ENCODE measurements at regions not wholly inside any gene's neighbourhood (a gene's known extent, or its start where the extent isn't known, plus 50 kb on each side); places are given as distances from the start of the nearest gene placed in this dataset.

GRCh38 chr12:132439333-132439904 lies 50.5 kb upstream of the FBRSL1 start:
- TF ChIP-seq CTCF (conservative IDR thresholded peaks at IDR 0.05; ENCODE audit: low read depth, low read length) = no peak
- no peak overlapping the region for H3K4me3 ChIP-seq (ENCODE audit: low read depth, low read length)
- no peak for DNase-seq (ENCODE audit: low read depth)

DNA sequence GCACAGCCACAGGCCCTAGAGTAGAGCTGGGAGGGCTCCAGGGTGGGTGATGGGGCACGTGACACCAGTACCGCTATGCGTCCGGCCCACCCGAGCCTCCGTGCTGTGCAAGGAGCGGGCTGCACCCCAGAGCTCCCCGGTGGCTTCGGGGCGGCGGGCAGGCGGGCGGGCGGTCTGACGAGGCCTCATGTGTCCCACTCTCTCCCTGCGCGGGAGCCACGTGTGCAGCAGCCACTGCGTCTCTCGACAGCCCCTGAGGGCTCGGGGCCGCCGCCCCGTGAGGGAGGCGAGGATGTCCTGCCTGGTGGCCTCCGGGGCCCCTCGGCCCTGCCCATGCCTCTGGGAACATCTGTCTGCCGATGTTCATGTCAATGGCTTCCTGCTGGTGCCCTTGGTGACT lies 51.2 kb upstream of the FBRSL1 start:
- no peak for DNase-seq (ENCODE audit: low read depth)
- no peak for TF ChIP-seq CTCF (conservative IDR thresholded peaks at IDR 0.05; ENCODE audit: low read depth, low read length)
- no peak overlapping the region for H3K4me3 ChIP-seq (ENCODE audit: low read depth, low read length)

- DNase-seq (ENCODE audit: low read depth) = no peak
- TF ChIP-seq CTCF (conservative IDR thresholded peaks at IDR 0.05; ENCODE audit: low read depth, low read length) = no peak
- H3K4me3 ChIP-seq (ENCODE audit: low read depth, low read length) = no peak overlapping the region
These were observed 51.8 kb upstream of the FBRSL1 start for GRCh38 chr12:132437943-132438700.

DNA sequence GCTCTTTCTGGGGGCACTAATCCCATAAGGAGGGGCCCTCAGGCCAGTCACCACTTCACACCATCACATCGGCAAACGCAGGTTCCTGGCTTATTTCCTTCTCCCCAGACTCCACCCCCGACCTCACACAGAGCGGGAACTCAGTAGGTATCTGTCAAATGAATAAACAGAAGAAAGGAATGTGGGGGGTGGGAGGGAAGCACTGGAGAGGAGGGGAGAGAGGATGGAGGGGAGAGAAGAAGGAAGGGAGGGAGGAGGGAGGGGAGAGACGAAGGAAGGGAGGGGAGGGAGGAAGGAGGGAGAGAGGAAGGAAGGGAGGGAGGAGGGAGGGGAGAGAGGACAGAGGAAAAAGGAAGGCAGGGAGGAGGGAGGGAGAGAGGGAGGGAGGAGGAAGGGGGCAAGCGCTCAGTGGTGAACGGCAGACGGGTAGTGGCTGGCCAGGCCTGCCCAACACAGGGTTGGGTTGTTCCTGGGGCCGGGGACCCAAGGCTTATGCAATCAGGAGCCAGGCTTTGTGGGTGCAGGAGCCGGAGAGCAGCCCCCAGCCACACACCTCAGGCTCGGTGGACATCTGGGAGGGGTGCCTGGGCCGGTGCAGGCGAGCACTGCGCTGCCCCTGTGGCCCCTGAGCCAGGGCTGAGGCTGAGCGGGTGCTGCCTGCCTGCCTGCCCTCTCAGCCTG lies 52.6 kb upstream of the FBRSL1 start:
- H3K4me3 ChIP-seq (ENCODE audit: low read depth, low read length) = no peak overlapping the region
- no peak for TF ChIP-seq CTCF (conservative IDR thresholded peaks at IDR 0.05; ENCODE audit: low read depth, low read length)
- DNase-seq (ENCODE audit: low read depth) = no peak

DNA sequence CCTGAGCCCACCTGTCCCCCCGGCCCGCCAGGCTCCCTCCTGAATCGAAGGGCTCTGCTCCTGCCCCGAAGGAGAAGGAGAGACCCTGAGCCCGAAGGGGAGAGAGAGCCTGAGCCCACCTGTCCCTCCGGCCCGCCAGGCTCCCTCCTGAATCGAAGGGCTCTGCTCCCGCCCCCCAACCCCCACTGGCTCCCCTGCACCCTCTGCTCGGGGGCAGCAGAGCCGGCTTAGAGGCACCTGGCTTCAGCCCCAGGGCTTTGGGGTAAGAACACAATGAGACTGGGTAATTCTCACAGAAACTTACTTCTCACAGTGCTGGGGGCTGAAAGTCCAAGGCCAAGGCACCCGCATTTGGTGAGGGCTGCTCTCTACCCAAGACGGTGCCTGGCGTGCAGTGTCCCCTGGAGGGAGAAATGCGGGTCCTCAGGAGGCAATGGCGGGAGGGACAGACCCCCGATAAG lies 53.1 kb upstream of the FBRSL1 start:
- DNase-seq (ENCODE audit: low read depth) = no peak
- TF ChIP-seq CTCF (conservative IDR thresholded peaks at IDR 0.05; ENCODE audit: low read depth, low read length) = no peak
- H3K4me3 ChIP-seq (ENCODE audit: low read depth, low read length) = no peak overlapping the region

- no peak overlapping the region for H3K4me3 ChIP-seq (ENCODE audit: low read depth, low read length)
- no peak for DNase-seq (ENCODE audit: low read depth)
- no peak for TF ChIP-seq CTCF (conservative IDR thresholded peaks at IDR 0.05; ENCODE audit: low read depth, low read length)
These were observed 54.3 kb upstream of the FBRSL1 start for GRCh38 chr12:132435486-132436187.

Measured in epithelial cell of proximal tubule (primary cell).